Pulmonary artery endothelial cell (primary cell): ENCODE measurements at regions not wholly inside any gene's neighbourhood (a gene's known extent, or its start where the extent isn't known, plus 50 kb on each side); places are given as distances from the start of the nearest gene placed in this dataset.
A peak's percentile ranks its signal among the peaks of the same experiment; 100 is the strongest.
"Not testable (repeated sequence)": the region's sequence is repeated elsewhere in the genome, so short reads cannot be mapped to it uniquely, and the experiment has no call there.

ENCODE experiments used
- DNase-seq: peaks from one replicate; pipeline ENCODE4 v3.0.0-alpha.2; 2011; ENCODE audit warnings: low read depth, low spot score

- DNase-seq: no peak
Measured at GRCh38 chr6:77326029-77326428, 137.3 kb downstream of the HTR1B start.

GRCh38 chr6:77324866-77325265 is 138.4 kb downstream of the HTR1B start:
- no peak for DNase-seq

DNA sequence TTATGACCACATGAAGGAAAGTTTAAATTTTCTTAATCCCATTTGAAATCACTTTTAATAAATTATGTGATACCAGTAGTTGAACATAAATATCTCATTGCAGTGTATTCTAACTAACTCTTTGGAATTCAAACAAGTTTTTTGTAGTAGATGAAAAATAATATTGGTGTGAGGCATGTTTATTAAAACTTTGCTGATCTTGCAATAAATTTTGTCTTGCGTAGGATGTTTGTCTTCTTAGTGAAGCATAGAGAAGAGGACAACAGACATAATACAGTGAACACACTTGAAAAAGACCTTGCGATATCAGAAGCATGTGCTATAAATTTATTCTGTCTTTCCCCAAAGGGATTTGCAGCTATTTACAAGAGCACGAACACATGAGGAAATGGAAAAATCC is 140.7 kb downstream of the HTR1B start:
- DNase-seq: no peak

DNA sequence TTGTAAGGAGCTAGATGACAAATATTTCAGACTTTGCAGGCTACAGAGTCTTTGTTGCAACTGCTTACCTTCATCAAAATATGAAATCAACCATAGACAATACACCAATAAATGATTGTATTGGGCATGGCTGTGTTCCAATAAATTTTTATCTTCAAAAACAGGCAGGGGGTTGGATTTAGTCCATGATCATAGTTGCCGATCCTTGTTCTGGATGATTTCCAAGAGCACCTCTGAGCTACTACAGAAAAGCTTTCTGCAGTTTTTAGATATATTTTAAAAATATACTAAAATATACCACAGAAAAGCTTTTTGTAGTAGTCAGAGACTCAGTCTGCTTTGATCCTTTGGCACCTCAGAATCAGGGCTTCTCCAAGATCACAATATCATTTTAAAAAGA is 145.0 kb downstream of the HTR1B start:
- DNase-seq: no peak

- no peak for DNase-seq
Measured at GRCh38 chr6:77313595-77313994, 149.7 kb downstream of the HTR1B start.

DNA sequence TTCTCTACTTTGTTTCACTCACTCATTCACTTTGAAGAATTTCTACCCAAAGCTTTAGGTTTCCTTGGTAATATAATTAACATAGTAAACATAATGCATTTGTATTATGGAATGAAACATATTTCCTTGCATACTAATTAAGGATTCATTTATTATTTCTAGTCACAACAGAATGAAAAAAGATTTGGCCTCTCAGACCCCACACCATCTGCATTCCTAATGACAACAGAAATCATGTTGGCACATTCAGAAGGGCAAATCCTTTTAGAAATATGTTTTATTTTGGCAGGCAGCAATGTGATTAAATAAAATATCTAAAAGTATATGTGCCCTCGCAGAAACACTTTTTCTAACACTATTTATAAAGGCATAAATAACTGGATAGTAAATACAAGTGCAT is 163.4 kb downstream of the HTR1B start:
- DNase-seq: no peak

GRCh38 chr6:77298283-77298682 is 165.0 kb downstream of the HTR1B start:
- DNase-seq: no peak

DNA sequence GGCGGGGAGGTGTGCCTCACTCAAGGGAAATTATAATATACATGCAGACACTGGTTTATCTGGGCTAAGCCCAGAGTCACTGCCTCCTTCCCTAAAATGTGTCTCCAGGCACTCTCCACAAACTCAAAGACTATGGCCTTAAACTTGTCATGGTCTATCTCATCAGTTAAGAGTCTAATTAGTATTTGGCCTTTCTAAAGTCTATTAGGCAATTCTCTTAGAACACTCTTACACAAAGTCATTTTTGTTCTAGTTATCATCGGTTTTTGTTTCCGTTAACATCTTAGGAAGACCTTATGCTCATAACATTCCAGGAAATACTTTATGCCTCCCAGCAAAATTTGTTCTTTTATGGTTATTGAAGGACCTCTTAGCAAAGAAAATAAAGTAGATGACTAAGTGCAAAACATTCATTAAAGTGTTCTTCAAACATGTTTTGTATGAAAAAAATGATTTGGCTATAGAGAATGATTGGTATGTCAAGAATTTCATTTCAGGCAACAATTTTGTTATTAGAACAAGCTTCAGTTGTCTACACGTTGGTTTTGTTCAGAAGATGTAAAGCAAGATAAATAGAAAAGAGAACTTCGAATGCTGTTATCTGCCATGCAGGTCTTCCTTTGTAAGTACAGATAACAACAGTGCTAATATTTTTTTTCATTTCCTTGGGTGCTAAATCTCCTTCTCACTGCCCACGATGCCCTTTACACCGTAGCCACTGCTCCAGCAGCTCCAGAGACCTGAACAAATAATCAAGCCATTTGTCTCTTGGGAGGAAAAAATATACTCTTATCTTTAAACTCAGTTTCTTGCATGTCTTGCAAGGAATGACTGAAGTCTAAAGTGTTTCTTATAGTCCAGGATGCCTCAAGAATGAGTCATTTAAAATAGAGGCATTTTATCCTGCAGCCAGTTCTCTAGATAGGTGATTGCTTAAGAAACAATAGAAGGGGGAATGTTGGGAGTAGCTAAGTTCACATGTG is 170.4 kb downstream of the HTR1B start:
- DNase-seq: peak; percentile 91

DNA sequence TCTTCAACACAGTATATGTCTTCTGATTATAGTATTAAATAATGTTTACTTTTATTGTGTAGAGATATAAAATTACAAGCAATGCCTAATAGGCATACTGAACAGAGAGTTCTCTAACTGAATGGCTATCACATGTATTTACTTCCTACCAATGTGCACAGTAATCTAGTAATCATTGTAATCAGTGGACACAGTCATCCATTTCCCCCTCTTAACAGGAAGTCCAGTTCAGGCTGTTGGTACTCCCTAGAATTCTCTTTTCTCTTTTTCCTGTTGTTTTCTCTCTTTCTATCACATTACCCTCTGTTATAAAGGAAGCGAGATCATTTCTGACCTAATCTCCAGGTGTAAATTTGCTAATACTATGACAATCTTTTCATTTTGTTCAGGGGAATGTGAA is 172.5 kb downstream of the HTR1B start:
- DNase-seq: peak; percentile 72

- no peak for DNase-seq
Measured at GRCh38 chr6:77286541-77286940, 176.8 kb downstream of the HTR1B start.

DNA sequence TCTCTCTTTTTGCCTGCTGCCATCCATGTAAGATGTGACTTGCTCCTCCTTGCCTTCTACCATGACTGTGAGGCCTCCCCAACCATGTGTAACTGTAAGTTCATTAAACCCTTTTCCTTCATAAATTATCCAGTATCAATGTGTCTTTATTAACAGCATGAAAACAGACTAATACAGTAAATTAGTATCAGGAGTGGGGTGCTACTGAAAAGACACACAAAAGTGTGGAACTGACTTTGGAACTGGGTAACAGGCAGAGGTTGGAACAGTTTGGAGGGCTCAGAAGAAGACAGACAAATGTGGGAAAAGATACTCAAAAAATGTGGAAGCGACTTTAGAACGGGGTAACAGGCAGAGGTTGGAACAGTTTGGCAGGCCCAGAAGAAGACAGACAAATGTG is 189.4 kb downstream of the HTR1B start:
- no peak for DNase-seq

- DNase-seq: no peak
Measured at GRCh38 chr6:77264970-77265369, 198.3 kb downstream of the HTR1B start.

- no peak for DNase-seq
Measured at GRCh38 chr6:77263003-77263402, 200.3 kb downstream of the HTR1B start.

- DNase-seq: not testable (repeated sequence)
Measured at GRCh38 chr6:77251801-77252200, 211.5 kb downstream of the HTR1B start.

GRCh38 chr6:77249560-77249959 is 213.7 kb downstream of the HTR1B start:
- DNase-seq: no peak

- DNase-seq: no peak
Measured at GRCh38 chr6:77245026-77245425, 218.3 kb downstream of the HTR1B start.

GRCh38 chr6:77231438-77232305 is 231.6 kb downstream of the HTR1B start:
- DNase-seq: no peak

DNA sequence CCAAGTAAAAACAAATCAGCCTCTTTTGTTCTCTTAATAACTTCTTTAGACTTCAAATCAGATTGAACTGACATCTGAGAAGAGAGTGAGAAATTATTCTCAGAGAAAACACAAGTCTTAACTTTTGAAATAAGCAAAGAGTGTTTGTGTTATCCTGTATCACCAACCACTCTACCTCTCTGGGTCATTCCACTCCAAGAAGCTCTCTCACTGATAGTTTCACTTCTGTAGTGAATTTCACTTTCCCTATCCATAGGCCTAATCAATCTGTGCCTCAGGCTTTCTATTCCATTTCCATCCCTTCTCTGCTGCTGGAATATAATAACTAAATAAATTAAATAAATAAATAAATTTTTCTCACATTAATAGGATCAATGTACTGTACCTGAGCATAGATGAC is 235.0 kb downstream of the HTR1B start:
- DNase-seq: no peak

DNA sequence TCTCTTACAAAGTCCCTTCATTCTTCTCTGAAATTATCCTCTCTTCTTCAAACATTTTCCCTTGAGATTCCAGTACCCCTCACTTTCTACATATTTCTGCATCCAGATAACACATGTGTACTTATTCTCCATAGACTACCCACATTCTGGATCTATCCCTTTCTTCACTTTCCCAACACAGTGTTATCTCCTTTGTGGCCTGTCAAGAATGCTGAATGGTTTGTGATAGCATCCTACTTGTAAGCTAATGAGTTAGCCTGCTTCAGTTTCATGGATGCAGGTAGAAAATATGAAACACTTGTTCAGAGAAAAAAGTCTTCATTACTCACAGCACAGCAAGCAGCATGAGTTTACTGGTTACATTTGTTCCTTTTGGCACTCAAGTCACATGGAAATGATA is 245.4 kb downstream of the HTR1B start:
- no peak for DNase-seq

DNA sequence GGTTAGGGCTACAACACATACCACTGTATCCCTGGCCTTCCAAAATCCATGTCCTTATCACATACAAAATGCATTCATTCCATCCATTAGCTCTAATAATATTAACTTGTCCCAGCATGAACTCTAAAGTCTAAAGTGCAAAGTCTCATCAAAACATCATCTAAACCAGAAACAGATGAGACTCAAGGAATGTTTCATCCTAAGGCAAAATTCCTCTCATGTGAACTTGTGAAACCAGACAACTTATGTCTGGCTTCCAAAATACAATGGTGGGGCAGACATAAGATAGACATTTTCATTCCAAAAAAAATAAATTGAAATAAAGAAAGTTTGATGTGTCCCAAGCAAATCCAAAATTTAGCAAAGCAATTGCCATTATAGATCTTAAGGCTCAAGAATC is 257.4 kb downstream of the HTR1B start:
- DNase-seq: no peak

- DNase-seq: no peak
Measured at GRCh38 chr6:77204555-77204954, 258.7 kb downstream of the HTR1B start.

DNA sequence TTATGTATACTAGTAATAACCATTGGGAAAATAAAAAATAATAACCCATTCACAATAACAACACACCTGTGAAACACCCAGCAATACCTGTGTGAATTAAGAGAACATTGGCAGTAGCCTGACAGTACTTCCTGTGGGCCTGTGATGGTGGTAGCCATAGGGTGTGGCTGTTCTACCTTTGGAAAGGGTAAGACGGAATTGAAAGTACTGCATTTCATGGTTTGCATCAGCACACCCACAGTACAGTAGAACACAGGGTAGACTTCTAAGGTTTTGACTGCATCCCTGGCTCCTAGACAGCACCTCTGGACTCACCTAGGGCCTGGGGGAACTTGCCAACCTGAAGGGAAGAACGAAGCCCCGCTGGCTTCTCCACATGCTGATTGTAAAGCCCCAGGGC is 279.8 kb downstream of the HTR1B start:
- no peak for DNase-seq
